PC-9 (cell line): ENCODE measurements at regions not wholly inside any gene's neighbourhood (a gene's known extent, or its start where the extent isn't known, plus 50 kb on each side); places are given as distances from the start of the nearest gene placed in this dataset.

ENCODE experiments used
- BruUV-seq: library from RNA; stranded (reverse); fragments of 400-500 nt; replicated peaks from 2 replicates; lab custom pipeline; 2021; lab: Mats Ljungman, UMichigan
- CTCF ChIA-PET: fragments of 300-600 bp; sonication (Branson Sonifier 250); formaldehyde crosslinking; loops from one replicate; lab custom pipeline; 2022; ENCODE audit warnings: antibody characterized with exemption; lab: Charles Lee
- POLR2A ChIA-PET: fragments of 300-600 bp; sonication (Branson Sonifier 250); formaldehyde crosslinking; loops from one replicate; lab custom pipeline; 2022; ENCODE audit warnings: antibody characterized with exemption; ENCODE audit not compliant: unreplicated experiment; lab: Charles Lee
- DNase-seq, 2 experiments: peaks; one replicate each; pipeline versions ENCODE4 v3.0.0 to v3.0.0-alpha.2; 2015 to 2022; ENCODE audit warnings: mixed read lengths in 1 of 2
- H2AFZ ChIP-seq: fragments of 200-600 bp; sonication (generic); 2 replicates; pipeline ENCODE4 v1.8.1; 2017; ENCODE audit warnings: antibody characterized with exemption
- H3F3A ChIP-seq: fragments of 200-600 bp; sonication (generic); 2 replicates; pipeline ENCODE4 v1.8.1; 2017; ENCODE audit warnings: antibody characterized with exemption, mild to moderate bottlenecking, low read depth; ENCODE audit not compliant: insufficient read depth
- H3K27ac ChIP-seq: fragments of 200-600 bp; sonication (generic); 2 replicates; pipeline ENCODE4 v1.6.1; 2016; ENCODE audit warnings: mixed run types
- H3K27me3 ChIP-seq: fragments of 200-600 bp; sonication (generic); 2 replicates; pipeline ENCODE4 v1.6.1; 2016; ENCODE audit warnings: low read depth, mixed run types; ENCODE audit not compliant: insufficient read depth
- H3K36me3 ChIP-seq: fragments of 200-600 bp; sonication (generic); 2 replicates; pipeline ENCODE4 v1.6.1; 2016; ENCODE audit warnings: low read depth, mixed run types
- H3K4me1 ChIP-seq: fragments of 200-600 bp; sonication (generic); replicated peaks from 2 replicates; pipeline ENCODE4 v1.6.1; 2016; ENCODE audit warnings: mixed run types; ENCODE audit not compliant: insufficient read depth
- H3K4me2 ChIP-seq: fragments of 200-600 bp; sonication (generic); 2 replicates; pipeline ENCODE4 v1.6.1; 2017; ENCODE audit warnings: mixed run types
- H3K4me3 ChIP-seq: fragments of 200-600 bp; sonication (generic); 2 replicates; pipeline ENCODE4 v1.6.1; 2016; ENCODE audit warnings: mixed run types
- H3K79me2 ChIP-seq: fragments of 200-600 bp; sonication (generic); 2 replicates; pipeline ENCODE4 v1.6.1; 2017; ENCODE audit warnings: low read depth, mixed run types
- H3K9me2 ChIP-seq: fragments of 200-600 bp; sonication (generic); 2 replicates; pipeline ENCODE4 v1.8.1; 2017; ENCODE audit warnings: mild to moderate bottlenecking; ENCODE audit not compliant: insufficient read depth
- H3K9me3 ChIP-seq: fragments of 200-600 bp; sonication (generic); 2 replicates; pipeline ENCODE4 v1.8.1; 2016; ENCODE audit warnings: low read depth; ENCODE audit not compliant: insufficient read depth
- H4K20me1 ChIP-seq: fragments of 200-600 bp; sonication (generic); 2 replicates; pipeline ENCODE4 v1.8.1; 2017; ENCODE audit not compliant: insufficient read depth
- CTCF ChIP-seq: fragments of 200-600 bp; sonication (generic); conservative IDR thresholded peaks from 2 replicates; pipeline ENCODE4 v1.6.1; 2017; ENCODE audit warnings: mixed run types, antibody characterized with exemption, mild to moderate bottlenecking, moderate library complexity
- EZH2 ChIP-seq: fragments of 200-600 bp; sonication (generic); IDR thresholded peaks from 2 replicates; pipeline ENCODE4 v1.8.0; 2017; ENCODE audit warnings: antibody characterized with exemption, low read depth
- intact Hi-C: fragments of 100-400 bp; cut with micrococcal nuclease; formaldehyde crosslinking; loops from one replicate; pipeline ENCODE4 v1.10.0; 2022; ENCODE audit not compliant: unreplicated experiment

- H3K4me3 ChIP-seq: no peak overlapping the region
- H3K36me3 ChIP-seq: no peaks in the 10 kb centered on the region
- H3K4me1 ChIP-seq: no peaks in the 10 kb centered on the region
- H3K79me2 ChIP-seq: no peaks in the 10 kb centered on the region
- no peaks in the 10 kb centered on the region for H4K20me1 ChIP-seq
- CTCF ChIA-PET: no interaction called here
- intact Hi-C loops: no loop called here
- H3K4me2 ChIP-seq: no peak overlapping the region
- H3F3A ChIP-seq: no peaks in the 10 kb centered on the region
- H3K27me3 ChIP-seq: no peaks in the 10 kb centered on the region
- H3K9me3 ChIP-seq: no peaks in the 10 kb centered on the region
- no peaks in the 10 kb centered on the region for H3K9me2 ChIP-seq
- no TSS peak for BruUV-seq
- TF ChIP-seq EZH2 (no peak), CTCF (no peak)
- H2AFZ ChIP-seq: no peak overlapping the region
- no peak for DNase-seq
- no peak overlapping the region for H3K27ac ChIP-seq
- POLR2A ChIA-PET: no interaction called here
Measured at GRCh38 chr2:81991282-81991681, 1686.7 kb upstream of the LRRTM1 start.

- no peak overlapping the region for H3K27ac ChIP-seq
- no peaks in the 10 kb centered on the region for H3K79me2 ChIP-seq
- no peaks in the 10 kb centered on the region for H3K9me3 ChIP-seq
- no peak overlapping the region for H3K4me3 ChIP-seq
- H3K27me3 ChIP-seq: no peaks in the 10 kb centered on the region
- H4K20me1 ChIP-seq: no peaks in the 10 kb centered on the region
- ChIA-PET CTCF (no interaction called here), POLR2A (no interaction called here)
- no peak overlapping the region for H2AFZ ChIP-seq
- TF ChIP-seq CTCF (no peak), EZH2 (no peak)
- H3K4me1 ChIP-seq: no peaks in the 10 kb centered on the region
- intact Hi-C loops: no loop called here
- BruUV-seq: no TSS peak
- H3K4me2 ChIP-seq: 0 out of 2 replicates have a peak overlapping the region, but pooled peaks have one; percentile 28
- DNase-seq: no peak
- no peaks in the 10 kb centered on the region for H3K36me3 ChIP-seq
- no peaks in the 10 kb centered on the region for H3K9me2 ChIP-seq
- no peaks in the 10 kb centered on the region for H3F3A ChIP-seq
Measured at GRCh38 chr2:81987370-81987769, 1682.8 kb upstream of the LRRTM1 start.

GRCh38 chr2:81984969-81985637 is 1680.6 kb upstream of the LRRTM1 start:
- no peak for TF ChIP-seq CTCF
- no peak for TF ChIP-seq EZH2

More at GRCh38 chr2:81984969-81985637, 1680.6 kb upstream of the LRRTM1 start:
- no TSS peak for BruUV-seq
- ChIA-PET POLR2A (no interaction called here), CTCF (no interaction called here)
- Histone ChIP-seq H3K79me2 (no peaks in the 10 kb centered on the region), H3K4me1 (no peaks in the 10 kb centered on the region), H3K36me3 (no peaks in the 10 kb centered on the region), H3K4me3 (no peak overlapping the region), H2AFZ (no peak overlapping the region), H3K27me3 (no peaks in the 10 kb centered on the region), H3K4me2 (no peak overlapping the region), H3F3A (no peaks in the 10 kb centered on the region), H3K27ac (no peak overlapping the region), H3K9me2 (no peaks in the 10 kb centered on the region), H3K9me3 (no peaks in the 10 kb centered on the region), H4K20me1 (no peaks in the 10 kb centered on the region)
- intact Hi-C loops: no loop called here
- no peak for DNase-seq
